Thymus (tissue), 11 donors: ENCODE measurements at regions not wholly inside any gene's neighbourhood (a gene's known extent, or its start where the extent isn't known, plus 50 kb on each side); places are given as distances from the start of the nearest gene placed in this dataset.
"Not testable (repeated sequence)": the region's sequence is repeated elsewhere in the genome, so short reads cannot be mapped to it uniquely, and the experiment has no call there.

Experiments used
- DNase-seq, 9 donors: peaks; one replicate each; pipeline ENCODE4 v3.0.0-alpha.2; 2013; ENCODE audit warnings: low spot score in 9 of 9, low read depth in 6 of 9, missing footprints in 1 of 9
- H3K27ac ChIP-seq, 2 donors: one replicate each; pipeline ENCODE4 v1.5.1; 2013; ENCODE audit warnings: control low read depth in 1 of 2, low read depth in 1 of 2, low read length in 1 of 2, mild to moderate bottlenecking in 1 of 2, moderate library complexity in 1 of 2
- H3K27me3 ChIP-seq, 2 donors: one replicate each; pipeline ENCODE4 v1.5.1; 2013; ENCODE audit warnings: low read length in 1 of 2; ENCODE audit not compliant: control insufficient read depth in 2 of 2, insufficient read depth in 1 of 2
- H3K36me3 ChIP-seq, 2 donors: one replicate each; pipeline ENCODE4 v1.5.1; 2013; ENCODE audit warnings: low read length in 1 of 2, mild to moderate bottlenecking in 1 of 2, moderate library complexity in 1 of 2; ENCODE audit not compliant: control insufficient read depth in 2 of 2, insufficient read depth in 2 of 2
- H3K4me1 ChIP-seq, 2 donors: one replicate each; pipeline ENCODE4 v1.5.1; 2013; ENCODE audit warnings: low read length in 2 of 2; ENCODE audit not compliant: control insufficient read depth in 2 of 2, insufficient read depth in 2 of 2
- H3K4me3 ChIP-seq, 2 donors: one replicate each; pipeline ENCODE4 v1.5.1; 2013; ENCODE audit warnings: low read length in 2 of 2, control low read depth in 1 of 2, mild to moderate bottlenecking in 1 of 2
- H3K9me3 ChIP-seq, 2 donors: one replicate each; pipeline ENCODE4 v1.5.1; 2013; ENCODE audit warnings: low read length in 1 of 2, mild to moderate bottlenecking in 1 of 2; ENCODE audit not compliant: control insufficient read depth in 2 of 2, insufficient read depth in 1 of 2
- WGBS: extraction: QIAGEN DNeasy Blood & Tissue Kit; methylation state at CpG from one replicate; pipeline ENCODE4 v1.1.7; 2013; 5-methylcytosine and 5-hydroxymethylcytosine counted together
- donor health status: healthy.

DNA sequence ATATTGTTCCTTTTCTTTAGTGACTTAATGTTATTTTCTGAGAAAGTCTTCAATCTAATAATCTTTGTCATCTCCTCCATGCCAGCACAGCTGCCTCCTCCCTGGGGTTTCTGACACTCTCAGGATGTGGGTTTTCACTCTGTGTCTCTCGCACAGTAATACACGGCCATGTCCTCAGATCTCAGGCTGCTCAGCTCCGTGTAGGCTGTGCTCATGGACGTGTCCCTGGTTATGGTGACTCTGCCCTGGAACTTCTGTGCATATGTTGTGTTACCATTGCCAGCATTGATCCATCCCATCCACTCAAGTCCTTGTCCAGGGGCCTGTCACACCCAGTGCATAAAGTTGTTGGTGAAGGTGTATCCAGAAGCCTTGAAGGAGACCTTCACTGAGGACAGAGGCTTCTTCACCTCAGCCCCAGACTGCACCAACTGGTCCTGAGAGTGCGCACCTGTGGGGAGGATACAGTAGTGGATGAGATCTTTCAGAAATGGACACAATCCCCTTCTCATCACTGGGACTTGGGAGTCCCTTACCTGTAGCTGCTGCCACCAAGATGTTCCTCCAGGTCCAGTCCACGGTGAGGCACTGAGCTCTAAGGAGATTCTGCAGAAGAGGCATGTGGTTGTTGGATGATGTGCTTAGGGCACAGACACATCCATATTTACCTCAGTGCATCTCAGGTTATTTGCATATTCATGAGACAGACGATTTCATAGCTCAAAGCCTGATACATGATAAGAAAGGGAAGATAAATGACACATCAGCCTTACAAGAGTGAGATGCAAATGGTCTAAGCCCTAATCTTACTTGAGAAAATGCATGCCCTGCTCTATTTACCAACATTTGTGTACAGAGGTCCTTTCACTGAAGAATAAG lies 114.7 kb downstream of the OR4M2 start:
- 56% methylated on average over 2 of the region's 7 CpGs for WGBS
- peak in 1 of 9 donors; percentile 16 for DNase-seq

DNA sequence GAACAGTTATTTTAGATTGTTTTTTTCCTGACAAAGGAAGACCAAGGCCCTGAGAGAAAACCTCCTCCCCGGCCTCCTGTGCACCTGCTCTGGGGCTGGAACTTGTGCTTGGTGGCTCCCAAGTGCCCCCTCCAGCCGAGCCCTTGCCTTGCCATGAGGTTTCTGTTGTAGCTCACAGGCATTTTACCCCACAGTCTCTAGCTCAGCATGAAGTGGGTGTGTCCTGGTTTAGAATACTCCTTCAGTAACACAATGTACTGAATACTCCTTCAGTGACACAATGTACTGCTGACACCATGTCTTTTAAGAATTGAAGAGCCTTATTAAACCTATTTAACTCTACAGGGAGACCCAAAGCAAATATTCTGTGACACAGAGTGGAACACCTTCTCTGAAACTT lies 116.1 kb downstream of the OR4M2 start:
- H3K27ac ChIP-seq, H3K9me3 ChIP-seq, H3K4me3 ChIP-seq, DNase-seq, H3K36me3 ChIP-seq, H3K27me3 ChIP-seq, H3K4me1 ChIP-seq: not testable (repeated sequence)
- WGBS: no CpG with 5 or more reads among the region's 2 CpGs

More for the DNA sequence above, 114.7 kb downstream of the OR4M2 start:
- peak overlapping the region; percentile 31 to 55 for H3K27ac ChIP-seq
- H3K36me3 ChIP-seq, H3K4me1 ChIP-seq, H3K9me3 ChIP-seq, H3K27me3 ChIP-seq, H3K4me3 ChIP-seq: not testable (repeated sequence)

DNA sequence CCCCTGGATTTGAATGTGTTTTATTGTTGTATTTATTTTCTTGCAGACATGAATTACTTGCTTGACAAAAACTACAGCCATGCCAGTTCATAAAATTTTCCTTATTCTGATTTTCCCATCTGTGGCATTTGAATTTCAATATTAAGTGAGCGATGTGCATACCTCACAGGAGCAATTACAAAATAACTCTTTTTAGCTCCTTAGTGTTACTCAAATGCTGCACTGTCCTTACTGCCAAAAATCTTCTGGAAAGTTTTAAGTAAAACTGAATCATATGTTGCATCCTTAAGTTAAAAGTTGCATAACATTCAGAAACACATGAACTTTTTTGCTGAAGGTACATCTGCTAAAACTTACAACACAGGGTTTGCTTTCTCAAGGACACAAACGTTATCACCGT lies 120.1 kb downstream of the OR4M2 start:
- not testable (repeated sequence) for H3K4me3 ChIP-seq, H3K27ac ChIP-seq, DNase-seq, H3K4me1 ChIP-seq, H3K27me3 ChIP-seq, H3K36me3 ChIP-seq, H3K9me3 ChIP-seq
- 98% methylated on average over 2 of the region's 3 CpGs for WGBS

DNA sequence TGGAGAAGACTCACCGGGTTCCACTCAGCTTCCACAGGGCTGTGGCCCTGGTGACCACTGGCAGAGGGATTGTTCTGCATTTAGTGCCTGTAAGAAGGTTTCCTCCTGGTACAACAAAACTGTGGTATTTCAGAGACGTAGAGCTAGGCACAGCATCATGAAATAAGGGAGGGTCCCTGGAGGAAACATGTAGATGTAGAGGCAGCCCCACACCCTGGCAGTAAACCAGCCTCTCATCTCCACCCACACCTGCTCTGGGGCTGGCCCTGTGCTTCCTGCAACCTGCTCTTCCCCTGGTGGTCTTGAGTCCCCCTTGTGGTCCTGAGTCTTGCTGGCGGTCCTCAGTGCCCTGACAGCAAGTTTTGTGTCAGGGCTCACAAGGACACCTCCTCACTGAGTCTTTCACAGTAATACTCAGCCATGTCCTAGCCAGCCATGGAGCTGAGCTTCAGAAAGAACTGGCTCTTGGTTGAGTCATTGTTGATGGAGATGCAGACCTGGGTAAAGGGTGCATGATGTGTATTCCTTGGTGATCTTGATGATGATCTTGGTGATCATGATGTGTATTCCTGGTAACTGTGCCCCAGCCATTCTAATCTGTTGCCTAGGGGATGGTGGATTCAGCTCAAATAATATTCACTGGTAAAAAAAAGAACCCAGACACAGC lies 121.8 kb downstream of the OR4M2 start:
- DNase-seq, H3K27me3 ChIP-seq, H3K9me3 ChIP-seq, H3K4me1 ChIP-seq, H3K36me3 ChIP-seq, H3K27ac ChIP-seq, H3K4me3 ChIP-seq: not testable (repeated sequence)
- WGBS: 67% methylated on average over 1 of the region's 3 CpGs

DNA sequence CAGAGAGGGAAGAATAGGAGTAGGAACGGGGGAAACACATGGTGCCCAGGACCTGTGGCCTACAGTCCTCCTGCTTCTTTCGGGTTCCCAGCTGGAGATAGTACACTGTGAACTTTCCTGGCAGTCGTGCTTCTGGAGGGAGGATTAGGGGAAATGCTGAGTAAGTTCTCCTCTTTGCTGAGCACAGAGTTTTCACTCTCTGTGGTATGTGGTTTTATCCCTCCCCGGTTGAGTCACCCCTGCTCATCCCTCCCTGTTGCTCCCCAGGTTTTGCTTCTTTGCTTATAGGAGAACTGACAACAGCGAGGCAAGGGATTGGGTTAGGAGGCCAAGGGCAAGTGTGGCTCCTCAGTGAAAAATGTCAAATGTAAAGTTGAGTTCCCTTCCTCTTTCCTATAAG lies 122.9 kb downstream of the OR4M2 start:
- H3K4me1 ChIP-seq, H3K9me3 ChIP-seq: not testable (repeated sequence)
- WGBS: no CpG with 5 or more reads among the region's 5 CpGs

DNA sequence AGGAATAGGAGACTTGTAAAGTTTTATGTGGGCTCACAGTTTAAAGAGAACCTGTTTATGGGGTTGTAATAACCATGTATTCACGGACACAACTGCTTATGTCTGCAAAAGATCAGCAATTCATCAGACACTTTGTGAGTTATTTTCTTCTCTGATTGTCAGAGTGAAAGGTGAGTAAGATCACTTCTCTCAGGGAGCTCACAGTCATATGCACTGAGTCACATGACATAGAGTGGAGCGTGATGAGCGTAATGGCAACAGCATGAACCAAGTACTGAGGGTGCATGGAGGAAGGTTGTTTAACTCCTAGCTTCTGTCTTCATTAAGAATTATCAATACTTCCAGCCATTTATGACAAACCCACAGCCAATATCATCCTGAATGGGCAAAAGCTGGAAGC lies 128.8 kb downstream of the OR4M2 start:
- not testable (repeated sequence) for H3K4me1 ChIP-seq, DNase-seq, H3K9me3 ChIP-seq, H3K27ac ChIP-seq, H3K4me3 ChIP-seq, H3K27me3 ChIP-seq, H3K36me3 ChIP-seq
- no CpG with 5 or more reads among the region's 3 CpGs for WGBS

More for the DNA sequence above, 122.9 kb downstream of the OR4M2 start:
- H3K27me3 ChIP-seq, H3K27ac ChIP-seq, DNase-seq, H3K4me3 ChIP-seq, H3K36me3 ChIP-seq: not testable (repeated sequence)

DNA sequence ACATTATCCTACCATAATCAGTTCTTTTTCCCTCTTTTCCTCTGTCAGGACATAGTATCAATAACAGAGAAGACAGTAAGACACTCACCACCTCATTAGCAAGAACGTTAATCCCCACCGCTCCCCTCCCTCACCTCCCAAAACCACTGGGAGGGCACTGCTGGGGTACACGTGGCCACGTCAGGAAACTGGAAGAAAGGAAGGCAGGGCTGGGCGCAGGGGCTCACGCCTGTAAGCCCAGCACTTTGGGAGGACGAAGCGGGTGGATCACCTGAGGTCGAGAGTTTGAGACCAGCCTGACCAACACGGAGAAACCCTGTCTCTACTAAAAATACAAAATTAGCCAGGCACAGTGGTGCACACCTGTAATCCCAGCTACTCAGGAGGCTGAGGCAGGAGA lies 142.3 kb downstream of the OR4M2 start:
- 83% methylated on average over 10 of the region's 10 CpGs for WGBS
- H3K4me1 ChIP-seq, H3K4me3 ChIP-seq, H3K9me3 ChIP-seq, H3K27me3 ChIP-seq, DNase-seq, H3K27ac ChIP-seq, H3K36me3 ChIP-seq: not testable (repeated sequence)

DNA sequence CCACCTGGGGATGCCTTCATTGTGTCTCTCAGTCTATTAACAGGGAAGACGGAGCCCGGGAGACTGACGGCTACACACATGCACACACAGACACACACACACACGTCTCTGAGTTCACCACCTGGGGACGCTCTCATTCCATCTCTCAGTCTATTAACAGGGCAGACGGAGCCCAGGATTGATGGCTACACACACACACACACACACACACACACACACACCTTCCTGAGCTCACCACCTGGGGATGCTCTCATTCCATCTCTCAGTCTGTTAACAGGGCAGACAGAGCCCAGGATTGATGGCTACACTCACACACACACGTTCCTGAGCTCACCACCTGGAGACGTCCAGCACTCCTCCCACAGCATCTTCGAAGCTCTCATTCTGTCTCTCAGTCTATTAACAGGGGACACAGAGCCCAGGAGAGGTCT lies 143.9 kb downstream of the OR4M2 start:
- Histone ChIP-seq H3K27ac (no peak overlapping the region), H3K36me3 (no peaks in the 10 kb centered on the region), H3K4me3 (no peak overlapping the region), H3K4me1 (peaks cover 0 to 5% of the 10 kb centered on the region in 2 donors), H3K9me3 (peaks cover 1 to 10% of the 10 kb centered on the region in 2 donors), H3K27me3 (no peaks in the 10 kb centered on the region)
- WGBS: 88% methylated on average over 9 of the region's 9 CpGs
- DNase-seq: no peak

DNA sequence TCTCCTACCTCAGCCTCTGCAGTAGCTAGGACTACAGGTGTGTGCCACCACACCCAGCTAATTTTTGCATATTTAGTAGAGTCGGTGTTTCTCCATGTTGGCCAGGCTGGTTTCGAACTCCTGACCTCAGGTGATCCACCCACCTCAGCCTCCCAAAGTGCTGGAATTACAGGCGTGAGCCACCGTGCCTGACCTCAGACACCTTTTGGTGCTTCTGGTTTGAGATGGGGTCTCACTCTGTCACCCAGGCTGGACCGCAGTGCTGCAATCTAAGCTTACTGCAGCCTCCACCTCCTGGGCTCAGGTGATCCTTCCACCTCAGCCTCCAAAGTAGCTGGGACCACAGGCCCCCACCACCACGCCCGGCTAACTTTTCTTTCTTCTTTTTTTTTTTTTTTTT lies 144.6 kb downstream of the OR4M2 start:
- H3K9me3 ChIP-seq: peaks cover 1 to 10% of the 10 kb centered on the region in 2 donors
- DNase-seq, H3K27ac ChIP-seq, H3K4me1 ChIP-seq, H3K4me3 ChIP-seq, H3K27me3 ChIP-seq, H3K36me3 ChIP-seq: not testable (repeated sequence)
- WGBS: 95% methylated on average over 7 of the region's 7 CpGs
